Stomach (tissue), 8 donors: ENCODE measurements at regions not wholly inside any gene's neighbourhood (a gene's known extent, or its start where the extent isn't known, plus 50 kb on each side); places are given as distances from the start of the nearest gene placed in this dataset.

Source experiments
- DNase-seq, 2 donors: peaks; one replicate each; pipeline versions ENCODE4 v3.0.0 to v3.0.0-alpha.2; 2013 to 2019
- H3K27ac ChIP-seq, 5 donors: fragments of 200-600 bp in 4 of 5; sonication (generic) in 4 of 5; one replicate each; pipeline ENCODE4 v1.5.1; 2013 to 2019; ENCODE audit warnings: mild to moderate bottlenecking in 1 of 5, moderate library complexity in 1 of 5
- H3K27me3 ChIP-seq, 3 donors: fragments of 200-600 bp; sonication (generic); one replicate each; pipeline ENCODE4 v1.5.1; 2017 to 2019; ENCODE audit warnings: mixed run types in 1 of 3
- H3K36me3 ChIP-seq, 4 donors: fragments of 200-600 bp; sonication (generic); 1 replicate in 3 of 4; 2 replicates in 1 of 4; pipeline ENCODE4 v1.5.1; 2016 to 2019
- H3K4me1 ChIP-seq, 4 donors: fragments of 200-600 bp; sonication (generic); one replicate each; pipeline ENCODE4 v1.5.1; 2016 to 2019
- H3K4me3 ChIP-seq, 4 donors: fragments of 200-600 bp; sonication (generic) in 3 of 4; one replicate each; pipeline ENCODE4 v1.5.1; 2016 to 2019; ENCODE audit warnings: mild to moderate bottlenecking in 1 of 4
- H3K9me3 ChIP-seq, 4 donors: fragments of 200-600 bp; sonication (generic); one replicate each; pipeline ENCODE4 v1.5.1; 2016 to 2019
- CTCF ChIP-seq, 7 experiments: fragments of 450-650 bp in 4 of 7; fragments of 200-600 bp in 3 of 7; sonication (generic) in 3 of 7; IDR thresholded peaks; one replicate each; pipeline ENCODE4 v1.5.1; 2016 to 2019; ENCODE audit warnings: antibody characterized with exemption in 7 of 7, control low read depth in 2 of 7, mild to moderate bottlenecking in 1 of 7
- EP300 ChIP-seq: sonication (generic); formaldehyde crosslinking; IDR thresholded peaks from one replicate; pipeline ENCODE4 v1.6.1; 2017; ENCODE audit warnings: antibody characterized with exemption
- POLR2A ChIP-seq, 4 donors: fragments of 450-650 bp; IDR thresholded peaks; one replicate each; pipeline ENCODE4 v1.6.1; 2016; ENCODE audit warnings: antibody characterized with exemption in 4 of 4, control low read depth in 2 of 4, mild to moderate bottlenecking in 1 of 4, moderate library complexity in 1 of 4
- POLR2AphosphoS5 ChIP-seq, 3 donors: sonication (generic); formaldehyde crosslinking; IDR thresholded peaks; one replicate each; pipeline ENCODE4 v1.6.1; 2016; ENCODE audit warnings: antibody characterized with exemption in 3 of 3
- WGBS, 5 donors: extraction: QIAGEN DNeasy Blood & Tissue Kit in 3 of 5; methylation state at CpG; one replicate each; pipeline versions ENCODE4 v1.1.5 to v1.1.7; 2013 to 2018; 5-methylcytosine and 5-hydroxymethylcytosine counted together
- intact Hi-C: fragments of 100-400 bp; cut with DNase I; formaldehyde crosslinking; loops from one replicate; pipeline ENCODE4 v1.15.1; 2023; ENCODE audit warnings: low total_unique reads
- donor health status: healthy with polysubstance abuse.
- donor health status: Bipolar disorder and iron deficiency.
- donor health status: healthy.

- H3K36me3 ChIP-seq: no peaks in the 10 kb centered on the region
- no peaks in the 10 kb centered on the region for H3K4me1 ChIP-seq
- DNase-seq: no peak
- TF ChIP-seq POLR2A (IDR thresholded peaks at IDR 0.05): no peak
- TF ChIP-seq POLR2AphosphoS5 (IDR thresholded peaks at IDR 0.05): no peak
- TF ChIP-seq CTCF (IDR thresholded peaks at IDR 0.05): no peak
- TF ChIP-seq EP300: no peak
- peaks cover 0 to 11% (median 5%) of the 10 kb centered on the region in 4 donors for H3K9me3 ChIP-seq
- H3K27me3 ChIP-seq: no peaks in the 10 kb centered on the region
- H3K4me3 ChIP-seq: no peak overlapping the region
- intact Hi-C loops: no loop called here
- WGBS, 5 donors: 76 to 80% (median 79%) methylated on average over 6 of the region's 6 CpGs
- H3K27ac ChIP-seq: no peak overlapping the region
These were observed 753.7 kb upstream of the AMOT start for GRCh38 chrX:113594123-113594841.

GRCh38 chrX:113586281-113586898, 745.8 kb upstream of the AMOT start:
- Histone ChIP-seq H3K36me3 (no peaks in the 10 kb centered on the region), H3K27ac (no peak overlapping the region), H3K4me1 (no peaks in the 10 kb centered on the region), H3K9me3 (peaks cover 0 to 8% (median 3%) of the 10 kb centered on the region in 4 donors), H3K27me3 (no peaks in the 10 kb centered on the region), H3K4me3 (no peak overlapping the region)
- intact Hi-C loops: no loop called here
- DNase-seq: no peak
- 73 to 94% (median 87%) methylated on average over 6 to 15 of the region's 15 CpGs for WGBS, 5 donors
- no peak for TF ChIP-seq CTCF (IDR thresholded peaks at IDR 0.05)
- TF ChIP-seq EP300: no peak
- no peak for TF ChIP-seq POLR2AphosphoS5 (IDR thresholded peaks at IDR 0.05)
- no peak for TF ChIP-seq POLR2A (IDR thresholded peaks at IDR 0.05)

DNA sequence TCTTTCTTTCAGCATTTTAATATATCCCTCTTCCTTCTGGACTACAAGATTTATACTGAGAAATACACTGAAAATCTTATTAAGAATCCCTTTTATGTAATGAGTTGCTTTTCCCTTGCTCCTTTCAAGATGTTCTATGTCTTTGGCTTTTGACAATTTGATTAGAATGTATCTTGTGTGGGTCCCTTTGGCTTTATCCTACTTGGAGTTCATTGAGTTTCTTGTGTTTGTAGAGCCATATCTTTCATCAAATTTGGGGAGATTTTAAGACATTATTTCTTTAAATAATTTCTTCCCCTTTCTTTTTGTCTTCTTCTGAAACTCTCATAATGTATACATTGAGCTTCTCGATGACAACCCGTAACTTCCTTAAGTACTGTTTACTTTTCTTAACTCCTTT, 739.9 kb upstream of the AMOT start:
- Histone ChIP-seq H3K27ac (no peak overlapping the region), H3K9me3 (peaks cover 0 to 22% (median 11%) of the 10 kb centered on the region in 4 donors), H3K4me1 (no peaks in the 10 kb centered on the region), H3K36me3 (no peaks in the 10 kb centered on the region), H3K4me3 (no peak overlapping the region), H3K27me3 (peaks cover 0 to 3% (median 0%) of the 10 kb centered on the region in 3 donors)
- no peak for DNase-seq
- 64 to 95% (median 89%) methylated on average over 2 of the region's 2 CpGs for WGBS, 5 donors
- intact Hi-C loops: no loop called here
- TF ChIP-seq CTCF (IDR thresholded peaks at IDR 0.05) (no peak), EP300 (no peak), POLR2AphosphoS5 (IDR thresholded peaks at IDR 0.05) (no peak), POLR2A (IDR thresholded peaks at IDR 0.05) (no peak)

DNA sequence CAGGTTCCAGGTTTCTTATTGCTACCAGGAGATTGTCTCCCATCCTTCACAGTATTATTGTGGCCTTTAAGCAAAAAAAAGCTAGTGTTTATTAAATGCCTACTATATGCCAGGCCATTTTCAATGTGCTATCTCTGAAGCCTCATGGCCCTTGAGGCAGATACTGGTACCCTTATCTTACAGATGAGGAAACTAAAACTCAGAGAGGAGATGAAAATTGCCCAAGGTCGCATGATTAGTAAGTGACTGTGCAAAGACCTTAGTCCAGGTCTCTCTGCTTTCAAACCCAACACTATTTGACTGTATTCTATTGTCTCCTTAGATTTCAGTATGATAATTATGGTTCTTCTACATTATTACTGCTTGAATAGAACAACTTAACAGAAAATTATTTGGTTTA, 717.9 kb upstream of the AMOT start:
- WGBS, 5 donors: 65 to 83% (median 73%) methylated on average over 1 of the region's 1 CpG
- no peak for DNase-seq
- Histone ChIP-seq H3K4me3 (no peak overlapping the region), H3K36me3 (no peaks in the 10 kb centered on the region), H3K27ac (no peak overlapping the region), H3K27me3 (no peaks in the 10 kb centered on the region), H3K9me3 (no peaks in the 10 kb centered on the region), H3K4me1 (no peaks in the 10 kb centered on the region)
- no peak for TF ChIP-seq POLR2AphosphoS5 (IDR thresholded peaks at IDR 0.05)
- TF ChIP-seq CTCF (IDR thresholded peaks at IDR 0.05): no peak
- TF ChIP-seq POLR2A (IDR thresholded peaks at IDR 0.05): no peak
- no peak for TF ChIP-seq EP300
- intact Hi-C loops: no loop called here
